ENCODE measurements at regions not wholly inside any gene's neighbourhood (a gene's known extent, or its start where the extent isn't known, plus 50 kb on each side); places are given as distances from the start of the nearest gene placed in this dataset.
"Not testable (repeated sequence)": the region's sequence is repeated elsewhere in the genome, so short reads cannot be mapped to it uniquely, and the experiment has no call there.

- TF ChIP-seq CTCF, POLR2A (IDR thresholded peaks at IDR 0.05): not testable (repeated sequence)
Observed at GRCh38 chr4:42313420-42313819, 83.9 kb upstream of the SHISA3 start.
